H1 (cell line): ENCODE measurements at regions not wholly inside any gene's neighbourhood (a gene's known extent, or its start where the extent isn't known, plus 50 kb on each side); places are given as distances from the start of the nearest gene placed in this dataset.

Source experiments
- CTCF ChIA-PET: fragments of 300-600 bp; sonication (Branson Sonifier 250); formaldehyde crosslinking; loops from one replicate; lab custom pipeline; 2021; ENCODE audit not compliant: partially characterized antibody; lab: Charles Lee
- POLR2A ChIA-PET: fragments of 300-600 bp; sonication (Branson Sonifier 250); formaldehyde crosslinking; loops from one replicate; lab custom pipeline; 2021; ENCODE audit warnings: inconsistent platforms; ENCODE audit not compliant: partially characterized antibody; lab: Charles Lee
- DNase-seq, 2 experiments: peaks; one replicate each; pipeline versions ENCODE4 v3.0.0 to v3.0.0-alpha.2; 2010 to 2022; ENCODE audit warnings: low spot score in 2 of 2, low read depth in 1 of 2, mixed read lengths in 1 of 2
- FAIRE-seq: peaks from 2 replicates; lab custom pipeline; 2011; peaks lifted over from hg19 to GRCh38; lab: Jason Lieb, UNC
- H2AFZ ChIP-seq: 2 replicates; pipeline ENCODE4 v1.8.1; 2012; ENCODE audit warnings: low read length, inconsistent platforms
- H2AK5ac ChIP-seq: 2 replicates; pipeline ENCODE4 v1.6.1; 2013; ENCODE audit warnings: low read depth, low read length
- H2BK120ac ChIP-seq: replicated peaks from 2 replicates; pipeline ENCODE3; 2013; ENCODE audit warnings: low read depth, low read length, inconsistent platforms
- H2BK12ac ChIP-seq: 2 replicates; pipeline ENCODE4 v1.6.1; 2013; ENCODE audit warnings: low read depth, low read length
- H2BK15ac ChIP-seq: 2 replicates; pipeline ENCODE4 v1.6.1; 2013; ENCODE audit warnings: low read length
- H2BK20ac ChIP-seq: 2 replicates; pipeline ENCODE4 v1.6.1; 2013; ENCODE audit warnings: low read length
- H2BK5ac ChIP-seq: 2 replicates; pipeline ENCODE4 v1.6.1; 2013; ENCODE audit warnings: low read depth, low read length
- H3K14ac ChIP-seq: 2 replicates; pipeline ENCODE4 v1.6.1; 2013; ENCODE audit warnings: inconsistent platforms; ENCODE audit not compliant: insufficient read length
- H3K18ac ChIP-seq: 2 replicates; pipeline ENCODE4 v1.6.1; 2013; ENCODE audit warnings: low read length; ENCODE audit errors: extremely low read depth
- H3K23ac ChIP-seq: 2 replicates; pipeline ENCODE4 v1.6.1; 2013; ENCODE audit warnings: inconsistent platforms; ENCODE audit not compliant: insufficient read length
- H3K23me2 ChIP-seq: 2 replicates; pipeline ENCODE4 v1.6.1; 2013; ENCODE audit warnings: low read depth, low read length
- H3K27ac ChIP-seq: 2 replicates; pipeline ENCODE4 v1.6.1; 2011; ENCODE audit warnings: low read depth, low read length, inconsistent platforms
- H3K27me3 ChIP-seq, 4 experiments: replicated peaks in 1 of 4; 1 replicate in 1 of 4; 2 replicates in 3 of 4; pipeline versions ENCODE4 v1.6.1 to v1.8.1; 2011 to 2013; ENCODE audit warnings: low read length in 3 of 4, mild to moderate bottlenecking in 3 of 4, inconsistent platforms in 2 of 4, mixed read lengths in 2 of 4, moderate library complexity in 1 of 4; ENCODE audit not compliant: control insufficient read depth in 3 of 4, insufficient read depth in 3 of 4; ENCODE audit errors: extremely low read depth in 1 of 4
- H3K36me3 ChIP-seq, 4 experiments: 2 replicates each; pipeline versions ENCODE4 v1.6.1 to v1.8.1; 2011 to 2013; ENCODE audit warnings: mild to moderate bottlenecking in 4 of 4, low read length in 3 of 4, moderate library complexity in 2 of 4, control low read depth in 1 of 4, inconsistent platforms in 1 of 4; ENCODE audit not compliant: insufficient read depth in 4 of 4, control insufficient read depth in 2 of 4
- H3K4ac ChIP-seq: replicated peaks from 2 replicates; pipeline ENCODE3; 2013; ENCODE audit warnings: low read length, low read depth, mixed read lengths, inconsistent platforms; ENCODE audit not compliant: insufficient read length
- H3K4me1 ChIP-seq, 4 experiments: replicated peaks in 1 of 4; 1 replicate in 1 of 4; 2 replicates in 3 of 4; pipeline versions ENCODE4 v1.6.1 to v1.8.1; 2011 to 2013; ENCODE audit warnings: low read length in 3 of 4, inconsistent platforms in 2 of 4, mixed read lengths in 1 of 4; ENCODE audit not compliant: insufficient read depth in 4 of 4, control insufficient read depth in 3 of 4
- H3K4me2 ChIP-seq, 2 experiments: 2 replicates each; pipeline versions ENCODE4 v1.6.1 to v1.8.1; 2011 to 2013; ENCODE audit warnings: low read depth in 2 of 2, low read length in 2 of 2, control low read depth in 1 of 2, inconsistent platforms in 1 of 2, mild to moderate bottlenecking in 1 of 2; ENCODE audit not compliant: insufficient read depth in 1 of 2
- H3K4me3 ChIP-seq, 4 experiments: fragments of 200-600, 300-600 bp in 1 of 4; sonication (generic), shearing (Covaris generic), sonication (Bioruptor Twin) in 1 of 4; 2 replicates each; pipeline versions ENCODE4 v1.5.1 to v1.8.1; 2011 to 2016; ENCODE audit warnings: low read length in 4 of 4, low read depth in 3 of 4, control low read depth in 2 of 4, inconsistent platforms in 2 of 4, mild to moderate bottlenecking in 2 of 4, mixed read lengths in 1 of 4, moderate library complexity in 1 of 4; ENCODE audit not compliant: insufficient read depth in 2 of 4; ENCODE audit errors: extremely low read depth in 1 of 4
- H3K56ac ChIP-seq: replicated peaks from 2 replicates; pipeline ENCODE3; 2013; ENCODE audit warnings: low read depth, mild to moderate bottlenecking, mixed read lengths, low read length, inconsistent platforms; ENCODE audit not compliant: insufficient read length
- H3K79me1 ChIP-seq: 2 replicates; pipeline ENCODE4 v1.6.1; 2013; ENCODE audit warnings: low read depth, low read length, control low read depth
- H3K79me2 ChIP-seq, 2 experiments: 2 replicates each; pipeline versions ENCODE4 v1.6.1 to v1.8.1; 2012 to 2013; ENCODE audit warnings: low read length in 2 of 2, mild to moderate bottlenecking in 2 of 2, inconsistent platforms in 1 of 2; ENCODE audit not compliant: insufficient read depth in 2 of 2, control insufficient read depth in 1 of 2
- H3K9ac ChIP-seq, 4 experiments: replicated peaks in 1 of 4; 1 replicate in 1 of 4; 2 replicates in 3 of 4; pipeline versions ENCODE4 v1.6.1 to v1.8.1; 2011 to 2013; ENCODE audit warnings: low read depth in 3 of 4, low read length in 3 of 4, control low read depth in 2 of 4, mild to moderate bottlenecking in 2 of 4, moderate library complexity in 2 of 4, inconsistent platforms in 1 of 4; ENCODE audit errors: extremely low read depth in 1 of 4
- H3K9me3 ChIP-seq, 2 experiments: 2 replicates each; pipeline versions ENCODE4 v1.6.1 to v1.8.1; 2012 to 2013; ENCODE audit warnings: mild to moderate bottlenecking in 2 of 2, moderate library complexity in 2 of 2, control low read depth in 1 of 2, inconsistent platforms in 1 of 2, low read depth in 1 of 2, low read length in 1 of 2, mixed read lengths in 1 of 2; ENCODE audit not compliant: insufficient read depth in 2 of 2
- H4K20me1 ChIP-seq, 2 experiments: replicated peaks in 1 of 2; 2 replicates each; pipeline versions ENCODE3 to v1.8.1; 2011 to 2013; ENCODE audit warnings: inconsistent platforms in 2 of 2, low read length in 2 of 2, mild to moderate bottlenecking in 1 of 2; ENCODE audit not compliant: insufficient read depth in 2 of 2, control insufficient read depth in 1 of 2
- H4K5ac ChIP-seq: 2 replicates; pipeline ENCODE4 v1.6.1; 2013; ENCODE audit warnings: low read length, low read depth, mixed read lengths, inconsistent platforms; ENCODE audit not compliant: insufficient read length
- H4K8ac ChIP-seq: 2 replicates; pipeline ENCODE4 v1.8.0; 2013; ENCODE audit warnings: mild to moderate bottlenecking, moderate library complexity, low read length, inconsistent platforms; ENCODE audit not compliant: insufficient read depth; ENCODE audit errors: extremely low read depth
- H4K91ac ChIP-seq: replicated peaks from 2 replicates; pipeline ENCODE3; 2013; ENCODE audit warnings: low read length, mixed read lengths, inconsistent platforms; ENCODE audit not compliant: insufficient read length
- CHD1 ChIP-seq: IDR thresholded peaks from 2 replicates; pipeline ENCODE4 v1.6.1; 2012; ENCODE audit warnings: low read depth, low read length, improper control_type of control experiment
- CREB1 ChIP-seq: IDR thresholded peaks from 2 replicates; pipeline ENCODE4 v1.6.1; 2012; ENCODE audit warnings: inconsistent platforms
- EGR1 ChIP-seq: IDR thresholded peaks from 2 replicates; pipeline ENCODE4 v1.6.1; 2011; ENCODE audit warnings: low read depth, low read length, borderline replicate concordance
- HDAC2 ChIP-seq, 2 experiments: fragments of 300-600 bp in 1 of 2; sonication (generic) in 1 of 2; IDR thresholded peaks; 2 replicates each; pipeline ENCODE4 v1.6.1; 2011 to 2012; ENCODE audit warnings: low read depth in 2 of 2, low read length in 2 of 2, mild to moderate bottlenecking in 2 of 2, moderate library complexity in 2 of 2, borderline replicate concordance in 1 of 2, inconsistent platforms in 1 of 2
- HDAC6 ChIP-seq: IDR thresholded peaks from one replicate; pipeline ENCODE4 v1.7.1; 2012; ENCODE audit warnings: low read depth, mild to moderate bottlenecking, inconsistent platforms, low read length, moderate library complexity
- JUN ChIP-seq: IDR thresholded peaks from 2 replicates; pipeline ENCODE4 v1.6.1; 2011; ENCODE audit warnings: low read depth, mild to moderate bottlenecking, improper control_type of control experiment, low read length
- KDM5A ChIP-seq: fragments of 200-600 bp; IDR thresholded peaks from 2 replicates; pipeline ENCODE4 v1.7.1; 2012; ENCODE audit warnings: mild to moderate bottlenecking, low read length, inconsistent platforms, mixed read lengths
- NANOG ChIP-seq: IDR thresholded peaks from 2 replicates; pipeline ENCODE4 v1.6.1; 2011; ENCODE audit warnings: low read length, low read depth, mild to moderate bottlenecking, inconsistent platforms; ENCODE audit not compliant: insufficient read depth, poor library complexity, severe bottlenecking
- POLR2AphosphoS5 ChIP-seq: IDR thresholded peaks from 2 replicates; pipeline ENCODE4 v1.6.1; 2011; ENCODE audit warnings: low read depth, low read length
- SIX5 ChIP-seq: IDR thresholded peaks from 2 replicates; pipeline ENCODE4 v1.6.1; 2011; ENCODE audit warnings: mild to moderate bottlenecking, low read depth, low read length
- SUZ12 ChIP-seq: fragments of 200-600 bp; sonication (generic); IDR thresholded peaks from 2 replicates; pipeline ENCODE4 v1.6.1; 2012; ENCODE audit warnings: mild to moderate bottlenecking, inconsistent platforms, low read length, moderate library complexity, mixed read lengths
- TBP ChIP-seq: IDR thresholded peaks from 2 replicates; pipeline ENCODE4 v1.6.1; 2011; ENCODE audit warnings: low read depth, low read length, improper control_type of control experiment
- WGBS, 2 experiments: shearing (Covaris generic) in 1 of 2; methylation state at CpG; one replicate each; pipeline versions ENCODE4 v1.1.6 to v1.1.7; 2013 to 2015; ENCODE audit warnings: low lambda C conversion rate in 2 of 2, mixed read lengths in 2 of 2, inconsistent platforms in 1 of 2, low coverage in 1 of 2, missing lambda C conversion rate in 1 of 2; ENCODE audit not compliant: insufficient replicate concordance in 2 of 2, insufficient coverage in 1 of 2, insufficient read length in 1 of 2; ENCODE audit errors: extremely low coverage in 1 of 2, missing lambda C conversion rate in 1 of 2; 5-methylcytosine and 5-hydroxymethylcytosine counted together
- TF ChIP-seq, protein P1 (sequence below): IDR thresholded peaks from 2 replicates; pipeline ENCODE4 v1.6.1; 2011; ENCODE audit warnings: low read depth, mild to moderate bottlenecking, low read length; ENCODE audit not compliant: insufficient read depth
- TF ChIP-seq, protein P2 (sequence below): IDR thresholded peaks from 2 replicates; pipeline ENCODE4 v1.6.1; 2012; ENCODE audit warnings: inconsistent platforms

DNA sequence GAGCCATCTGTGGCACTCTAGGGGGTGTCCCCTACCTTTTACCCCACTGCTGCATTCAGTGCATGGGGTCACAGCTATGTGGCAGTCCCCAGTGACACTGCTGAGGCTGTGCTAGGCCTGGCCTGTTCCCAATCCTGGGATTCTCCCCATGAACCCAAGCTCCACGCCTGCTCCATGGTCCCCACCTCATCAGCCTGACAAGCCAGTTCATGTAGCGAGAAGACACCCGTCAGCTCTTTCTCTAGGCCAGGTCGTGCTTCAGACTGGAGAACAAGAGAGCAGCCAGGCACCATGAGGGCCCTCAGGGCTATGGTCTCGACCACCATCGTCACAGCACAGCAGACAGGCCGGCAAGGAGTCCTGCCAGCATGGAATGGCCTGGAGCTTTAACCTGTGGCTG lies 72.8 kb upstream of the PRR20G start:
- FAIRE-seq (no peak), DNase-seq (no peak)
- H3K9ac ChIP-seq: no peak overlapping the region
- H3K4me2 ChIP-seq: no peak overlapping the region
- no peak overlapping the region for H2BK15ac ChIP-seq
- H2AFZ ChIP-seq: no peak overlapping the region
- no peak overlapping the region for H3K4me3 ChIP-seq
- H3K23me2 ChIP-seq: no peaks in the 10 kb centered on the region
- WGBS, 2 experiments: 86% methylated on average over 7 of the region's 7 CpGs; no CpG with 5 or more reads in 1 of the 2 experiments
- no peak overlapping the region for H3K14ac ChIP-seq
- no peak overlapping the region for H2BK120ac ChIP-seq
- no peak overlapping the region for H2BK12ac ChIP-seq
- ChIA-PET CTCF (interaction anchor here (0.7 to 2.4 kb wide), 7 partner anchors 13 to 696 kb away, joined by 3 to 10 read pairs (median 3); no protein-coding TSS in a partner anchor), POLR2A (no interaction called here)
- H2AK5ac ChIP-seq: no peak overlapping the region
- H3K36me3 ChIP-seq: no peaks in the 10 kb centered on the region
- no peaks in the 10 kb centered on the region for H3K79me2 ChIP-seq
- no peak for TF ChIP-seq HDAC6
- no peak for TF ChIP-seq NANOG
- no peak for TF ChIP-seq KDM5A
- TF ChIP-seq, protein P1, sequence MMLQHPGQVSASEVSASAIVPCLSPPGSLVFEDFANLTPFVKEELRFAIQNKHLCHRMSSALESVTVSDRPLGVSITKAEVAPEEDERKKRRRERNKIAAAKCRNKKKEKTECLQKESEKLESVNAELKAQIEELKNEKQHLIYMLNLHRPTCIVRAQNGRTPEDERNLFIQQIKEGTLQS: no peak
- TF ChIP-seq HDAC2 (IDR thresholded peaks at IDR 0.05; ENCODE audit: borderline replicate concordance in 1 of 2, low read depth in 2 of 2, low read length in 2 of 2): no peak
- no peak for TF ChIP-seq CHD1
- TF ChIP-seq SIX5: no peak
- TF ChIP-seq, protein P2, sequence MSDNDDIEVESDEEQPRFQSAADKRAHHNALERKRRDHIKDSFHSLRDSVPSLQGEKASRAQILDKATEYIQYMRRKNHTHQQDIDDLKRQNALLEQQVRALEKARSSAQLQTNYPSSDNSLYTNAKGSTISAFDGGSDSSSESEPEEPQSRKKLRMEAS: no peak
- no peak for TF ChIP-seq JUN
- no peak for TF ChIP-seq EGR1
- no peak for TF ChIP-seq CREB1
- TF ChIP-seq SUZ12: no peak
- no peak for TF ChIP-seq TBP
- TF ChIP-seq POLR2AphosphoS5: no peak
- no peak overlapping the region for H3K18ac ChIP-seq
- no peak overlapping the region for H2BK20ac ChIP-seq
- H3K27ac ChIP-seq: no peak overlapping the region
- H4K91ac ChIP-seq: no peak overlapping the region
- no peak overlapping the region for H4K5ac ChIP-seq
- no peak overlapping the region for H2BK5ac ChIP-seq
- H3K4me1 ChIP-seq: no peaks in the 10 kb centered on the region
- H4K8ac ChIP-seq: no peak overlapping the region
- no peak overlapping the region for H3K4ac ChIP-seq
- H3K27me3 ChIP-seq: no peaks in the 10 kb centered on the region; a peak in 1 of 7 replicates
- no peak overlapping the region for H3K23ac ChIP-seq
- no peaks in the 10 kb centered on the region for H4K20me1 ChIP-seq
- peaks cover 14% of the 10 kb centered on the region in 2 experiments; a peak in 3 of 4 replicates for H3K9me3 ChIP-seq
- no peaks in the 10 kb centered on the region for H3K79me1 ChIP-seq
- H3K56ac ChIP-seq: no peak overlapping the region
